Activated naive CD8-positive, alpha-beta T cell (primary cell): ENCODE measurements at regions not wholly inside any gene's neighbourhood (a gene's known extent, or its start where the extent isn't known, plus 50 kb on each side); places are given as distances from the start of the nearest gene placed in this dataset.

Experiments used
- H3K27ac Mint-ChIP-seq: one replicate; pipeline ENCODE4 v1.8.0; 2021; ENCODE audit warnings: mixed read lengths
- H3K27me3 Mint-ChIP-seq: one replicate; pipeline ENCODE4 v1.8.0; 2021; ENCODE audit warnings: mixed read lengths
- H3K36me3 Mint-ChIP-seq: one replicate; pipeline ENCODE4 v1.8.0; 2021; ENCODE audit warnings: mixed read lengths
- H3K4me1 Mint-ChIP-seq: one replicate; pipeline ENCODE4 v1.8.0; 2021; ENCODE audit warnings: low read depth, mixed read lengths
- H3K4me3 Mint-ChIP-seq: one replicate; pipeline ENCODE4 v1.8.0; 2021; ENCODE audit warnings: mild to moderate bottlenecking, mixed read lengths
- H3K9me3 Mint-ChIP-seq: one replicate; pipeline ENCODE4 v1.8.0; 2021; ENCODE audit warnings: low read depth, mixed read lengths

DNA sequence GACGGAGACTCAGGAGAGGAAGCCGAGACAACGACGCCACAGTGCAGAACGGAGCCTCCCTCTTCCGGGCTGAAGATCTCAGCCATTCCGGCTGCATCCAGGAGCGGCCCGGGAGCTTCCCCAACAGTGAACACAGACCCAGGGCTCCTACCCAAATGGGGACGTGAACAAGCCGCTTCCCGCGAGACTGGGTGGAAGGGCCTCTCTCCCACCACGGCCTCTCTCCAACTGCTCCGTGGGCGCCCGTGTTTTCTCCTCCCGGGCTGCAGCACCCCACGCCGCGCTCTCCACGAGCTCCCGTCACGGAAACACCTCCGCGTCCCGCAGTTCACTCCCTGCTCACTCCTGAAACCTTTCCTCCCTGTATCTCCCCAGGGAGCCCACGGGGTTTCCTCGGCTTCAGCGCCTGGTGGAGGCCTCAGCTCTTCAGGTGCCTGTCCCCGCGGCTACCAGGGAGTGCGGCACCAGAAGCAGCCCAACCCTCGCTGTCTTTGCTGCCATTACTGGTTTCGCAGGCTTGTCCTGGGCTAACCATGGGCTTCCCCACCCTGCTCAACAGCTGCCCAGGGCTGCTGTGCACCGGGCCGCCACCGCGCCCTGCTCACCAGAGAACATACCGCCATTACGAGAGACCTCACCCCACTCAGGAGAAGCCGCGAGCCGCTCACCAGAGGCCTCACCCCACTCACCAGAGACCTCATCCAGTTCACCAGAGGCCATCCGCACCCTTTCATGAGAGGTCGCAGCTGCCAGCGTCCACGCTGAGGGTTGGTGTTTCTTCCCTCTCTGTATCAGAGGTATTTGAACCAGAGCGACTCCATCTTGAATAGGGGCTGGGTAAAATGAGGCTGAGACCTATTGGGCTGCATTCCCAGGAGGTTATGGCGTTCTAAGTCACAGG lies 922.8 kb downstream of the QKI start:
- no peak overlapping the region for H3K27ac Mint-ChIP-seq
- H3K36me3 Mint-ChIP-seq: no peaks in the 10 kb centered on the region
- H3K4me3 Mint-ChIP-seq: no peak overlapping the region
- H3K4me1 Mint-ChIP-seq: no peaks in the 10 kb centered on the region
- H3K27me3 Mint-ChIP-seq: no peaks in the 10 kb centered on the region
- H3K9me3 Mint-ChIP-seq: peaks cover 3% of the 10 kb centered on the region

DNA sequence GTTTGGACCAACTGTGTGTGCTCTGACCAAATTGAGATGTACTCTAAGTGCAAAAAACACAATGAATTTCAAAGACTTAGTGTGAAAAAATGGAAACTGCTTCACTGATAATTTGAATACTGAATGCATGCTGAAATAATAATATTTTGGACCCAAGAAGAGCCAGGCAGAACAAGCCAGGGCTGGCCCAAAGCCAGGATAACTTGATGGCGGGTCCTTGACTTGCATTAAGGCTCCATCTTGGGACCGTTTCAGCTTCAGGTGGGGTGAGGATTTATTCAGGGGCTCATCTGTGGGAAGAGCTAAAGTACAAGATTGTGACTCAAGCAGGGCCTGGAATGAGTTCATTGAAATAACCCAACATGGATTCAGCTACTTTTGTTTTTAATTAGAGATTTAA lies 921.9 kb downstream of the QKI start:
- Mint-ChIP-seq H3K9me3 (peaks cover 7% of the 10 kb centered on the region), H3K4me3 (no peak overlapping the region)

DNA sequence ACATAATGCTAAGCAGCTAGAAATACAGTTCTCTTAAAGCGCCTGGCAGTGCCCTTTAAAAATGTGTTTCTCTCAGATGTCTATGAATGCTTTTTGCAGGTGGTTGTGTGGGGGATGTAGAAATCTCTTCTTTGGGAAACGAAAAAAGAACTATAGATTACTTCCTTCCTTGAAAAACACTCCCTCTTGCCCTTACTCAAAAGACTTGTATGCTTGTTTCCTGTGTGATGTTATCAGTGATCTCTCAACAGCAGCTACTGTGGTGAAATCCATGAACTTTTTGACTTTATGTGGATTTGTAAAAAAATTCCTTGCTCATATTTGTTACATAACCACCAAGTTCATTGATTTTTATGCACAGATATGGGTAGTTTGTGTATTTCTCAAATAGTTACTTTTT lies 916.5 kb downstream of the QKI start:
- no peaks in the 10 kb centered on the region for H3K36me3 Mint-ChIP-seq

More for the DNA sequence above, 921.9 kb downstream of the QKI start:
- no peak overlapping the region for H3K27ac Mint-ChIP-seq
- H3K36me3 Mint-ChIP-seq: no peaks in the 10 kb centered on the region
- H3K27me3 Mint-ChIP-seq: no peaks in the 10 kb centered on the region
- no peaks in the 10 kb centered on the region for H3K4me1 Mint-ChIP-seq

DNA sequence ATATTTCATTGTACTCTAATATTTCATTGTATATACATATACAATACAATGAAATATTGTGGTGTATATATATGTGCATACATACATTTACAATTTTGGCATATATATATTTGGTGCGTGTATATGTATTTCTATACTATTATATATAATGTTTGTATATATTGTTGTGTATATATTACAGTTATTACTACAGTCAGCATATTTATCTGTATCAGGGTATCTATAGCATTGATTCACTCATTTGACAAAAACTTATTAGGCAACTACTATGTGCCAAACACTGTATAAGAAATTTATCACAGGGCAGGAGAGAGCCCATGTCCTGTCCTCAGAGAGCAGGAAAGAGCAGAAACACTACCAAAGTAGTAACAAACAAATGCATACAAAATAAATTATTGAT lies 910.6 kb downstream of the QKI start:
- Mint-ChIP-seq H3K27ac (no peak overlapping the region), H3K4me3 (no peak overlapping the region), H3K4me1 (no peaks in the 10 kb centered on the region), H3K36me3 (no peaks in the 10 kb centered on the region), H3K9me3 (no peaks in the 10 kb centered on the region), H3K27me3 (no peaks in the 10 kb centered on the region)

More for the DNA sequence above, 916.5 kb downstream of the QKI start:
- no peaks in the 10 kb centered on the region for H3K27me3 Mint-ChIP-seq
- no peaks in the 10 kb centered on the region for H3K4me1 Mint-ChIP-seq
- no peak overlapping the region for H3K27ac Mint-ChIP-seq
- H3K4me3 Mint-ChIP-seq: no peak overlapping the region
- peaks cover 7% of the 10 kb centered on the region for H3K9me3 Mint-ChIP-seq

DNA sequence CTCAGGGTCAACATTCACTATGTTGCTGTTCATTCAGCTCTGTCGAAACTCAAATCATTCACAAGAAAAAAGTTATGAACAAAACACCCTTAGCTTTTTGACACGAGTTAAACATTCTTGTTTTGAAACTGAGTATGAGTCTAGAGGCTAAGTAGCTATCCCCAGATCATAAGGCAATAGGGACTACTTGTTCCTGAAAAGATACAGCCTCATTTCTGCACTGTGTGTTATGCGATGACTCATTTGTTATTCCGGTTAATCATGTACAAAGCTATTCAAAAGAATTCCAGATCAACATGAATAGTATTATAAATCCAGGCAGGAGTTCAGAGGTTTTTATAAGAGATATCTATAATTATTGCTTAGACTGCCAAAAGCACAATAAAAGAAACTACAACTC lies 908.0 kb downstream of the QKI start:
- Mint-ChIP-seq H3K27ac (no peak overlapping the region), H3K36me3 (no peaks in the 10 kb centered on the region), H3K4me3 (no peak overlapping the region), H3K9me3 (peaks cover 5% of the 10 kb centered on the region), H3K4me1 (no peaks in the 10 kb centered on the region), H3K27me3 (no peaks in the 10 kb centered on the region)

DNA sequence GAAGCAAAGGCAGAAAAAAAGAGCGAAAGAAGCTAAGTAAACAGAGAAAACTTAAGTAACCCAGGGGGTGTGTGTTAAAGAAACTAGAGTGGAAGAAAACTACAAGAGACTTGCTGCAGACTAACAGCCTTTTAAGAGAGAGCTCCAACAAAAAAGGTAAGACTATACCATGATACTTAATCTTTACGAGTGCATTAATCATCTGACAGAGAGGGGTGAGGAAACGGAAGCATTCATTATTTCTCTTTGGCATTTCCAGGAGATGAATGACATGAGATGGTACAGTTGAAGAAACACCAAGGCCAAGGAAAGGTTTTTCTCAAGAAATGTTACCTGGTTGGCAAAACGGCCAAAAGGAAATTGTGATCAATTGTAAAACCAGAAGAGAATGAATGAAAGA lies 906.8 kb downstream of the QKI start:
- Mint-ChIP-seq H3K27ac (no peak overlapping the region), H3K36me3 (no peaks in the 10 kb centered on the region), H3K9me3 (peaks cover 5% of the 10 kb centered on the region), H3K27me3 (no peaks in the 10 kb centered on the region), H3K4me1 (no peaks in the 10 kb centered on the region), H3K4me3 (no peak overlapping the region)

DNA sequence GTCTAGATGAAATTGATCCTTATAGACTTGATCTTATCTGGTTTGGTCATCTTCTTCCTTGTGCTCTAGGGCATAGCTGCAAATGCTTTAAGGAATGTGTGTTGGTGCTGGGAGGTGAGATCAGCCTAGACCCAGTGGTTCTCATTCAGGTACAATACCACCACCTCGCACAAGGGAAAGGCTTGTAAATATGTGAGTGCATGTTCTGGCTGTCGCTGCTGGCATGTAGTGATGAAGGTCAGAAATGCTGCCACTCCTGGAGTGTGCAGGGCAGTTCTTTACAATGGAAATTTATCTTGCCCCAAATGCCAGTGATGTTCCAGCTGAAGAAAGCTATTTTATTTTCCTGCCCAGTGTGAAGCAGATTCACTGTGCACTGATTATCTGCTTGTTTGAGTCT lies 900.9 kb downstream of the QKI start:
- no peak overlapping the region for H3K27ac Mint-ChIP-seq
- H3K4me3 Mint-ChIP-seq: no peak overlapping the region
- H3K4me1 Mint-ChIP-seq: no peaks in the 10 kb centered on the region
- no peaks in the 10 kb centered on the region for H3K36me3 Mint-ChIP-seq
- H3K9me3 Mint-ChIP-seq: peaks cover 12% of the 10 kb centered on the region
- H3K27me3 Mint-ChIP-seq: no peaks in the 10 kb centered on the region

DNA sequence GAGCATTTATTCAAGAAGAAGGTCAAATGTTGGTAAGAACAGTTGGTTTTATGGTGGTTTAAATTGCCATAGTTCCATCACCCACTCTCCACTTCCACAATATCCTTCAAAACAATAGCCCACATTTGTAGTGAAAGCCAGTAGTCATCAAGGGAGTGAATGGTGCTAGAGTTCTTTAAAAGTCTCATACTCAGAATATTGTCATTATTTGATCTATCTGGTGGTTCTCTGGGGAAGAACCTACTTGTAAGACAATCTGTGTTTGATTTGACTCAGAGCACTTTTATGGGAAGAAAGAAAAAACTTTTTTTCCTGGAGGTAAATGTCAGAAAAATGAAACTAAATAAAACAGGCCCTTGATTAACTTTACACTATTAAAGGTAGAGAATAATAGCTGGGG lies 893.8 kb downstream of the QKI start:
- Mint-ChIP-seq H3K9me3 (peaks cover 8% of the 10 kb centered on the region), H3K4me1 (no peaks in the 10 kb centered on the region), H3K36me3 (no peaks in the 10 kb centered on the region), H3K27me3 (no peaks in the 10 kb centered on the region), H3K27ac (no peak overlapping the region), H3K4me3 (no peak overlapping the region)

DNA sequence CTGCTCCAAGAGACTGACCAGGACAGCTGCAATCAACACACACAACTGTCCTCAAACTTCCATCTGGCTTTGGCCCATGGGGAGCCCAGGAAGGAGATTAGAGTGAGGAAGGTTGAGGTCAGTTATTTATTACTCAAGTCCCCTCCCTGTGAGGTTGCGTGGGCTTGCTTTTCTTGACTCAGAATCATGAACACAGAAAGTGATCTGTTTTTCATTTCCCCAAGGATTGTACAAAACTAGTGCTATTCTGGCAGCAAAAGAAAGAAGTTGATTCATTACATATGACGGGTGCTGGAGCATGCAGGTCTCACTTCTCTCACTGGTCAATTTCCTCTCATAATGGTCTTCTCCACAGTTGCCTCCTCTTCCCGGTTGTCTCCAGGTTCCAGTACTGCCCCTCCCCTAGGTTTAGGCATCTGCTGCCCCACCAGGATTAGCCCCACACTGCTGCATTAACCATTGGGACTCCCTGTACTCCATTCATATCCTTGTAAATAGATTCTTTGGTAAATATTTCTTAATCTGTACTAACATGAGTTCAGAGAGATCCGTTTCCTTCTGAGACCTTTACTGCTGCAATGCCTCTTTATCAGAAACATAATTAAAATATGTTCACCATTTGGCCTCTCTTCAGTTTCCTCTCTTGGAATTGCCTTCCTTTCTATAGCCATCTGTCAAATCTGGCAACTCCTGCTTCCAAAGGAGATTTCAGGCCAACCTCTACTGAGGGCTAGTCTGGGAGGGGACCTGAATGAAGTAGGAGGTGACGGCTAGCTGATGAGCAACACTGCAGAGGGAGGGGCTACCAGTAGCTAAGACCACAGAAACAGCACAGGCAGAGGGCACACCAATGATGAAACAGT lies 888.8 kb downstream of the QKI start:
- H3K4me3 Mint-ChIP-seq: no peak overlapping the region
- H3K27me3 Mint-ChIP-seq: no peaks in the 10 kb centered on the region
- no peaks in the 10 kb centered on the region for H3K36me3 Mint-ChIP-seq
- H3K9me3 Mint-ChIP-seq: no peaks in the 10 kb centered on the region
- no peak overlapping the region for H3K27ac Mint-ChIP-seq
- no peaks in the 10 kb centered on the region for H3K4me1 Mint-ChIP-seq

DNA sequence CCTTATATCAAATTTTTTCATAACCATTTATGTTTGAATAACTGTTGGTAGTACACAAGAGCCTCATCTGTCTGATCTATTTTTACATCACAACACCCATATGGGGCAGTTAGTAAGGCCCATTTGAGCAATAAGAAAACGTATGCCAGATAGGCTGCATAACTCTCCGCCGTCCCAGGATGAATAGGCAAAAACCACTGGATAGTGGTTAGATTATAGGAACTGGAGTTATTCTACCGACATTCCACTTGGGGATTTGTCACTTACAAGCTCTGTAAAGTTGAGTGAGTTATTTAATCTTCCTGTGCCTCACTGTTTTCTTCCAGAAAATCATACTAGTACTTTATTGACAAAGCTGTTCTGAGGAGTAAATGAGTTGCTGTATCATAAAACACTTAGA lies 881.9 kb downstream of the QKI start:
- H3K9me3 Mint-ChIP-seq: no peaks in the 10 kb centered on the region
- H3K27ac Mint-ChIP-seq: no peak overlapping the region
- H3K4me1 Mint-ChIP-seq: no peaks in the 10 kb centered on the region
- H3K4me3 Mint-ChIP-seq: no peak overlapping the region
- no peaks in the 10 kb centered on the region for H3K36me3 Mint-ChIP-seq
- no peaks in the 10 kb centered on the region for H3K27me3 Mint-ChIP-seq

DNA sequence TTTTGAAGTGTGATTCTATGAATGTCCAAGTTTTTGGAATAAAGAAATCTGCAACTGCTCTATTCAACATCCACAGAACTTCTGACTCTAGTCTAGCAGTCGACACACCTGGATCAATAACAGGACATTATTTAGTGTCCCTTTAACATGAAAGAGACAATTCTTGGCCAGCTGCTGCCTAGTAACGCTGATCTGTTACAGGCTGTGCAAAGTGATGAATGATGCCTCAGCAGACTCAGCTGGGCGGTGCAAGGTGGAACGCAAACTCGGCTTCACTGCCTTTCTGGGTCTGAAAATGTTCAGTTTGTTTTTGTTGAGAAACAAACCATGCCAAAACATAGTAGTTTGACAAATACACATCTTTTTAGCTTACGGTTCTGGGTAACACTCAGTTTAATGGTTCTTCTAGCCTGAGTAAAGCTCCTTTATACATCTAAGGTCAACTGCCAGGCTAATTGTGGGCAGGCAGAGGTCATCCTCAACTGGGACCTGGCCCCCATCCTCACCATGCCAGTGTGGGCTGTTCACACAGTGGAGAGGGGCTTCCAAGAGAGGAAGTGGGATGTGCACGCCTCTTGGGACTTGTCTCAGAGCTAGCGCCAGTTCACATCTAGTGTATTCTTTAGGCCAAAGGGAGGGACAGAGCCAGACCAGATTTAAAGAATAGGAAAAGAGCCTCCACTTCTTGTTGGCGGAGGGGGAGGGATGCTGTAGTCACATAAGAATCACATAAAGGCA lies 879.7 kb downstream of the QKI start:
- Mint-ChIP-seq H3K27me3 (no peaks in the 10 kb centered on the region), H3K9me3 (peaks cover 7% of the 10 kb centered on the region), H3K36me3 (no peaks in the 10 kb centered on the region), H3K27ac (no peak overlapping the region), H3K4me1 (no peaks in the 10 kb centered on the region), H3K4me3 (no peak overlapping the region)

DNA sequence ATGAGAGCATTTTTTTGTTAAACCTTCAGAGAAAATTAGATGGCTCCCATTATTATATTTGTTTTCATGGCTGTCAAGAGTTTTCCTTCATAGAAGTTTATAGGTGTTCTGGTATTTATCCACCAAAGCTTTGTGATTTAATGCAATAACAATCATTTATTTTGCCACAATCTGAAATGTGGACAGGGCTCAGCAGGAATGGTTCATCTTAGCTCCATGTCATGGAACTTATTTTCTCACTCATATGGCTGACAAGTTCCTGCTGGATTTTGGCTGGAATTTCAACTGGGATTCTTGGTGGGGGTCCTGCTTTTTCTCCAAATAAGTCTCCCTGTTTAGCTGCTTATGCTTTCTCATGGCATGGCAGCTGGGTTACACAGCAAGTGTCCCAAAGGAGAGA lies 876.7 kb downstream of the QKI start:
- H3K9me3 Mint-ChIP-seq: peaks cover 7% of the 10 kb centered on the region
- H3K4me1 Mint-ChIP-seq: no peaks in the 10 kb centered on the region
- no peak overlapping the region for H3K4me3 Mint-ChIP-seq
- no peak overlapping the region for H3K27ac Mint-ChIP-seq
- H3K27me3 Mint-ChIP-seq: no peaks in the 10 kb centered on the region
- H3K36me3 Mint-ChIP-seq: no peaks in the 10 kb centered on the region

DNA sequence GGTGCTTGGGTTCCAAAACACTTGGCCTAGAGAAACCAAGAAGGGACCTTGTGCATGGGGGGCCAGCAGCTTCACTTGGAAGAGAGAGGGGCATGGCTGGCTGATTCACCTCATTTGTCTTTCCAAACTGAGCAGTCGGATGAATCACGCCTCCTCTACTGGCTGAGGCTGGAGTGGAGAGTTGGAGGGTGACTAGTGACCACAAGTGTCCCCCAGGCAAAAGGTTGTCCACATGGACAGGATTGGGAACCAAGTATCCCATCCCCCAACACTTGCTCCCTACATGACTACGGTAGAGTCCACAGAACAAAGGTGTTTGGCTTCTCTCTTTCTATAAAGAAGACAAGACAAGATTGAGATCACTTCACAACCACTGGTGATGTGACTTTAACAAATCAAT lies 875.6 kb downstream of the QKI start:
- H3K4me3 Mint-ChIP-seq: no peak overlapping the region
- H3K36me3 Mint-ChIP-seq: no peaks in the 10 kb centered on the region
- H3K27ac Mint-ChIP-seq: no peak overlapping the region
- no peaks in the 10 kb centered on the region for H3K4me1 Mint-ChIP-seq
- H3K27me3 Mint-ChIP-seq: no peaks in the 10 kb centered on the region
- peaks cover 7% of the 10 kb centered on the region for H3K9me3 Mint-ChIP-seq

DNA sequence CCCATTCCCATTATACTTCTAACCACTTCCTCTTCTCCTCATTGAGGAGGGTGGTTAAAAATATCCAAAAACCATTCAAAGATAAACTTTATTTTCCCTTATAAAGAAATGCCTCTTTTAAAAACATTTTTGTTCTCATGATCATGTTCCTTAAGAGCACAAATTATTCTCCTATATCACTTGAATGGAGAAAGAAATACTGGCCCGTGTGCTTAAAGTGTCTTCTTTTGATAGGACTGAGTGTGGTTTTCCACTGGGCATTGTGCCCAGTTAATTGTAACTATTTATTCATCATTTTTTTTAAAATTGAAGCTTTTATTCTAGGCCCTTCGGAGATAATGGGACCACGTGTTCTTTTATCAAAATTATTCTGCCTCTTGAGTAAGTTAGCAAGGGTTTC lies 871.5 kb downstream of the QKI start:
- H3K27ac Mint-ChIP-seq: no peak overlapping the region
- no peaks in the 10 kb centered on the region for H3K4me1 Mint-ChIP-seq
- no peak overlapping the region for H3K4me3 Mint-ChIP-seq
- H3K27me3 Mint-ChIP-seq: no peaks in the 10 kb centered on the region
- H3K9me3 Mint-ChIP-seq: peaks cover 7% of the 10 kb centered on the region
- no peaks in the 10 kb centered on the region for H3K36me3 Mint-ChIP-seq

DNA sequence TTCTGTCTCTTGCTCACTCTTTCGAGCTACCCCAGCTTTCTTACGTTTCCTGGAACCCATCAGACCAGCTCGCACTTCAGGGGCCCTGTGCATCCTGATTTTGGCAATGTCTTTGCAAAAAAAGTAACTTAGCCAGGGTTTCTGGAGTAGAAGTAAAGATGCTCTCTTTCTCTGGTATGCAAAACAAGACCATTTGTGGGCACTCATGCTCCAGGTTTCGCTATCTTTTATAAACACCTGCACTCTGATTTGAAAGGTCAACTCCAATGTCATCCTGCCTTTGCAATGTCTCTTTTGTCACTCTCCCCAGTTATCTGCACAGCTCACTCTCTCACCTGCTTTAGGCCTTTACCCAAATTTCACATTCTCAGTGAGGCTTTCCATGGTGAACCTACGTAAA lies 869.1 kb downstream of the QKI start:
- Mint-ChIP-seq H3K4me1 (no peaks in the 10 kb centered on the region), H3K9me3 (no peaks in the 10 kb centered on the region), H3K27ac (no peak overlapping the region), H3K4me3 (no peak overlapping the region), H3K36me3 (no peaks in the 10 kb centered on the region), H3K27me3 (no peaks in the 10 kb centered on the region)
